ENCODE measurements at regions not wholly inside any gene's neighbourhood (a gene's known extent, or its start where the extent isn't known, plus 50 kb on each side); places are given as distances from the start of the nearest gene placed in this dataset.

- no peaks in the 10 kb centered on the region for H3K27me3 ChIP-seq
- DNase-seq, result no peak
- no peak for TF ChIP-seq EP300 (IDR thresholded peaks at IDR 0.05)
- TF ChIP-seq CTCF (IDR thresholded peaks at IDR 0.05), result no peak
- TF ChIP-seq POLR2A (IDR thresholded peaks at IDR 0.05), result no peak
- WGBS, 3 donors, result 80 to 83% (median 81%) methylated on average over 1 of the region's 1 CpG
- intact Hi-C loops (cut with DNase I), result no loop called here
- H3K4me1 ChIP-seq (ENCODE audit: insufficient read depth), result no peaks in the 10 kb centered on the region
- H3K27ac ChIP-seq, result no peak overlapping the region
- H3K36me3 ChIP-seq, result no peaks in the 10 kb centered on the region
- H3K9me3 ChIP-seq, result no peaks in the 10 kb centered on the region
- no peak overlapping the region for H3K4me3 ChIP-seq
Observed at GRCh38 chr2:140136861-140137260, 1356.7 kb upstream of the NXPH2 start.

GRCh38 chr2:140136366-140136765, 1356.2 kb upstream of the NXPH2 start:
- DNase-seq, result no peak
- H3K9me3 ChIP-seq, result no peaks in the 10 kb centered on the region
- no peak for TF ChIP-seq CTCF (IDR thresholded peaks at IDR 0.05)
- TF ChIP-seq POLR2A (IDR thresholded peaks at IDR 0.05), result no peak
- TF ChIP-seq EP300 (IDR thresholded peaks at IDR 0.05), result no peak

GRCh38 chr2:140128909-140129308, 1348.7 kb upstream of the NXPH2 start:
- WGBS, 3 donors, result 81 to 87% (median 81%) methylated on average over 2 of the region's 2 CpGs

More at GRCh38 chr2:140136366-140136765, 1356.2 kb upstream of the NXPH2 start:
- Histone ChIP-seq H3K36me3 (no peaks in the 10 kb centered on the region), H3K4me1 (ENCODE audit: insufficient read depth) (no peaks in the 10 kb centered on the region), H3K27me3 (no peaks in the 10 kb centered on the region), H3K4me3 (no peak overlapping the region), H3K27ac (no peak overlapping the region)
- intact Hi-C loops (cut with DNase I), result no loop called here

GRCh38 chr2:140122001-140122400, 1341.8 kb upstream of the NXPH2 start:
- DNase-seq, result no peak
- 35 to 63% (median 43%) methylated on average over 5 of the region's 5 CpGs for WGBS, 3 donors
- intact Hi-C loops (cut with DNase I), result no loop called here

More at GRCh38 chr2:140128909-140129308, 1348.7 kb upstream of the NXPH2 start:
- H3K4me3 ChIP-seq, result no peak overlapping the region
- no peaks in the 10 kb centered on the region for H3K27me3 ChIP-seq
- no peaks in the 10 kb centered on the region for H3K9me3 ChIP-seq
- intact Hi-C loops (cut with DNase I), result no loop called here
- no peak for DNase-seq
- no peak overlapping the region for H3K27ac ChIP-seq
- no peaks in the 10 kb centered on the region for H3K36me3 ChIP-seq
- no peaks in the 10 kb centered on the region for H3K4me1 ChIP-seq (ENCODE audit: insufficient read depth)
- TF ChIP-seq POLR2A (IDR thresholded peaks at IDR 0.05), result no peak
- no peak for TF ChIP-seq EP300 (IDR thresholded peaks at IDR 0.05)
- TF ChIP-seq CTCF (IDR thresholded peaks at IDR 0.05), result no peak

More at GRCh38 chr2:140122001-140122400, 1341.8 kb upstream of the NXPH2 start:
- no peaks in the 10 kb centered on the region for H3K27me3 ChIP-seq
- no peaks in the 10 kb centered on the region for H3K4me1 ChIP-seq (ENCODE audit: insufficient read depth)
- TF ChIP-seq CTCF (IDR thresholded peaks at IDR 0.05) (no peak), EP300 (IDR thresholded peaks at IDR 0.05) (no peak), POLR2A (IDR thresholded peaks at IDR 0.05) (no peak)
- H3K4me3 ChIP-seq, result no peak overlapping the region
- H3K9me3 ChIP-seq, result no peaks in the 10 kb centered on the region
- no peaks in the 10 kb centered on the region for H3K36me3 ChIP-seq
- no peak overlapping the region for H3K27ac ChIP-seq
